ENCODE measurements at regions not wholly inside any gene's neighbourhood (a gene's known extent, or its start where the extent isn't known, plus 50 kb on each side); places are given as distances from the start of the nearest gene placed in this dataset.

GRCh38 chr17:33652731-33653398 lies 359.8 kb upstream of the ASIC2 start:
- DNase-seq = no peak

GRCh38 chr17:33653399-33653788 lies 360.3 kb upstream of the ASIC2 start:
- no peak for DNase-seq

- no peak for DNase-seq
Observed at GRCh38 chr17:33657181-33657580, 364.1 kb upstream of the ASIC2 start.

- no peak for DNase-seq
Observed at GRCh38 chr17:33661975-33662374, 368.9 kb upstream of the ASIC2 start.

- no peak for DNase-seq
Observed at GRCh38 chr17:33664116-33664840, 371.2 kb upstream of the ASIC2 start.

GRCh38 chr17:33667052-33667509 lies 374.0 kb upstream of the ASIC2 start:
- DNase-seq = no peak

GRCh38 chr17:33667671-33668070 lies 374.6 kb upstream of the ASIC2 start:
- no peak for DNase-seq

- DNase-seq = no peak
Observed at GRCh38 chr17:33668516-33668915, 375.4 kb upstream of the ASIC2 start.

GRCh38 chr17:33671491-33671890 lies 378.4 kb upstream of the ASIC2 start:
- no peak for DNase-seq

GRCh38 chr17:33674685-33675084 lies 381.6 kb upstream of the ASIC2 start:
- DNase-seq = no peak

- DNase-seq = no peak
Observed at GRCh38 chr17:33676444-33676843, 383.3 kb upstream of the ASIC2 start.

- no peak for DNase-seq
Observed at GRCh38 chr17:33679595-33679994, 386.5 kb upstream of the ASIC2 start.

GRCh38 chr17:33680472-33680871 lies 387.4 kb upstream of the ASIC2 start:
- no peak for DNase-seq

- DNase-seq = no peak
Observed at GRCh38 chr17:33682599-33682998, 389.5 kb upstream of the ASIC2 start.

GRCh38 chr17:33684735-33685134 lies 391.6 kb upstream of the ASIC2 start:
- DNase-seq = no peak

GRCh38 chr17:33686171-33686570 lies 393.1 kb upstream of the ASIC2 start:
- DNase-seq = no peak

GRCh38 chr17:33687831-33688230 lies 394.7 kb upstream of the ASIC2 start:
- no peak for DNase-seq

GRCh38 chr17:33688771-33689170 lies 395.7 kb upstream of the ASIC2 start:
- DNase-seq = no peak

- DNase-seq = no peak
Observed at GRCh38 chr17:33689725-33690124, 396.6 kb upstream of the ASIC2 start.

GRCh38 chr17:33695431-33695830 lies 402.3 kb upstream of the ASIC2 start:
- no peak for DNase-seq

- no peak for DNase-seq
Observed at GRCh38 chr17:33696102-33696501, 403.0 kb upstream of the ASIC2 start.

GRCh38 chr17:33697557-33697956 lies 404.5 kb upstream of the ASIC2 start:
- DNase-seq = no peak

GRCh38 chr17:33701910-33702309 lies 408.8 kb upstream of the ASIC2 start:
- DNase-seq = no peak

GRCh38 chr17:33704856-33705255 lies 411.8 kb upstream of the ASIC2 start:
- no peak for DNase-seq

GRCh38 chr17:33709881-33710280 lies 416.8 kb upstream of the ASIC2 start:
- DNase-seq = no peak
